ENCODE measurements at regions not wholly inside any gene's neighbourhood (a gene's known extent, or its start where the extent isn't known, plus 50 kb on each side); places are given as distances from the start of the nearest gene placed in this dataset.

DNA sequence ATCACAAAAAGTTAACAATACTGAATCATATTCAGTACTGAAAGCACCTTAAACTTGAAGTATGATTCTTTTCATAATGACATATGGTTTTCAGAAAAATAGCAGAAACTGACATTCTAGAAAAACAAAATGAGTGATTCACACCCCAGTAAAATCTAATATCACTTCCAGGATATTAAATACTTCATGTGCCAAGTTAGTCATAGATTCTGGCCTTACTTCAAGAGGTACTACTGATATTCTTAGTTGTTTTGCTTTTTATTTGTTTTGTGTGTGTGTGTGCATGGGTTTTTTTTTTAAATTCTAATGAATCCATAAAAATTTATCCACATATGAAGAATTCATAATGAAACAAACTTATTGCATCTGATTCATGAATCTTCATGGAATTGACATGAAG is 207.9 kb upstream of the UFM1 start:
- Histone ChIP-seq H3K9me2 (replicated peaks; ENCODE audit: low read depth, low read length) (no peaks in the 10 kb centered on the region), H3K9ac (ENCODE audit: low read depth, low read length, poor library complexity, severe bottlenecking) (no peak overlapping the region), H3K9me3 (ENCODE audit: insufficient read depth, low read depth, low read length) (no peaks in the 10 kb centered on the region), H3K4me1 (ENCODE audit: insufficient read depth, low read length, poor library complexity, severe bottlenecking) (no peaks in the 10 kb centered on the region), H4K20me1 (ENCODE audit: insufficient read depth, low read length, poor library complexity, severe bottlenecking) (no peaks in the 10 kb centered on the region), H3K36me3 (ENCODE audit: insufficient read depth, low read length) (no peaks in the 10 kb centered on the region), H3F3A (ENCODE audit: low read depth) (no peaks in the 10 kb centered on the region), H3K4me3 (ENCODE audit: low read length, poor library complexity, severe bottlenecking) (no peak overlapping the region), H2AFZ (ENCODE audit: low read length) (no peak overlapping the region), H3K79me2 (ENCODE audit: insufficient read depth, low read length) (no peaks in the 10 kb centered on the region), H3K4me2 (ENCODE audit: low read depth, low read length, poor library complexity, severe bottlenecking) (no peak overlapping the region), H3K27me3 (ENCODE audit: insufficient read depth, low read length, poor library complexity, severe bottlenecking) (no peaks in the 10 kb centered on the region)
- TF ChIP-seq EZH2phosphoT487 (IDR thresholded peaks at IDR 0.05; ENCODE audit: borderline replicate concordance), result no peak
- no peak for TF ChIP-seq CTCF (conservative IDR thresholded peaks at IDR 0.05; ENCODE audit: low read length)

- Histone ChIP-seq H3K9ac (ENCODE audit: low read depth, low read length, poor library complexity, severe bottlenecking) (no peak overlapping the region), H3K79me2 (ENCODE audit: insufficient read depth, low read length) (no peaks in the 10 kb centered on the region), H3K4me1 (ENCODE audit: insufficient read depth, low read length, poor library complexity, severe bottlenecking) (no peaks in the 10 kb centered on the region), H3K4me3 (ENCODE audit: low read length, poor library complexity, severe bottlenecking) (no peak overlapping the region), H3K36me3 (ENCODE audit: insufficient read depth, low read length) (no peaks in the 10 kb centered on the region), H3K9me2 (replicated peaks; ENCODE audit: low read depth, low read length) (no peaks in the 10 kb centered on the region), H3K27me3 (ENCODE audit: insufficient read depth, low read length, poor library complexity, severe bottlenecking) (no peaks in the 10 kb centered on the region), H4K20me1 (ENCODE audit: insufficient read depth, low read length, poor library complexity, severe bottlenecking) (no peaks in the 10 kb centered on the region), H2AFZ (ENCODE audit: low read length) (no peak overlapping the region), H3F3A (ENCODE audit: low read depth) (no peaks in the 10 kb centered on the region), H3K4me2 (ENCODE audit: low read depth, low read length, poor library complexity, severe bottlenecking) (no peak overlapping the region), H3K9me3 (ENCODE audit: insufficient read depth, low read depth, low read length) (no peaks in the 10 kb centered on the region)
- TF ChIP-seq CTCF (conservative IDR thresholded peaks at IDR 0.05; ENCODE audit: low read length) (no peak), EZH2phosphoT487 (IDR thresholded peaks at IDR 0.05; ENCODE audit: borderline replicate concordance) (no peak)
These were observed 214.1 kb upstream of the UFM1 start for GRCh38 chr13:38135592-38135991.

DNA sequence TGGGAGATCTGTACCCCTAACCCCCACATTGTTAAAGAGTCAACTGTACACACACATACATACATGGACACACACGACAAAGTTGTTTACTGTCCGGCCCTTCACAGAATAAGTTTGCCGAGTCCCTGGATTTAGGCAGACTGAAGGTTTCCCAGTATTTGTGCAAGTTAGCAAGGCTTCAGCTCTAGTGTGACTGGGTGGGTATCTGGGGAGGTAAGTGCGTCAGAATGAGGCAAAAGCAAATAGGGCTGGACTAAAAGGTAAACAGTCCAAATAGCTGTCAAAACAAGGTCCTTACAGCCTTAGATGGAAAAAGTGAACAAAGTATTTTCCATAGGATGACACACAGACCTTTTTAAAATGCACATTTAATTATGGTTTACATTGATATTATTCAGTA is 228.4 kb upstream of the UFM1 start:
- Histone ChIP-seq H4K20me1 (ENCODE audit: insufficient read depth, low read length, poor library complexity, severe bottlenecking) (no peaks in the 10 kb centered on the region), H2AFZ (ENCODE audit: low read length) (no peak overlapping the region), H3K9ac (ENCODE audit: low read depth, low read length, poor library complexity, severe bottlenecking) (no peak overlapping the region), H3K4me3 (ENCODE audit: low read length, poor library complexity, severe bottlenecking) (no peak overlapping the region), H3K9me3 (ENCODE audit: insufficient read depth, low read depth, low read length) (no peaks in the 10 kb centered on the region), H3K27me3 (ENCODE audit: insufficient read depth, low read length, poor library complexity, severe bottlenecking) (no peaks in the 10 kb centered on the region), H3K9me2 (replicated peaks; ENCODE audit: low read depth, low read length) (no peaks in the 10 kb centered on the region), H3K79me2 (ENCODE audit: insufficient read depth, low read length) (no peaks in the 10 kb centered on the region), H3K4me1 (ENCODE audit: insufficient read depth, low read length, poor library complexity, severe bottlenecking) (no peaks in the 10 kb centered on the region), H3K36me3 (ENCODE audit: insufficient read depth, low read length) (no peaks in the 10 kb centered on the region), H3F3A (ENCODE audit: low read depth) (no peaks in the 10 kb centered on the region), H3K4me2 (ENCODE audit: low read depth, low read length, poor library complexity, severe bottlenecking) (no peak overlapping the region)
- TF ChIP-seq CTCF (conservative IDR thresholded peaks at IDR 0.05; ENCODE audit: low read length) (no peak), EZH2phosphoT487 (IDR thresholded peaks at IDR 0.05; ENCODE audit: borderline replicate concordance) (no peak)

Measured in Loucy (cell line).